IPS-NIHi7 (cell line): ENCODE measurements at regions not wholly inside any gene's neighbourhood (a gene's known extent, or its start where the extent isn't known, plus 50 kb on each side); places are given as distances from the start of the nearest gene placed in this dataset.

Experiments used
- DNase-seq: peaks from one replicate; pipeline ENCODE4 v3.0.0; 2012; ENCODE audit warnings: mixed read lengths; ENCODE audit errors: extremely low spot score

- DNase-seq = no peak
Observed at GRCh38 chr1:82897549-82897948, 1096.8 kb downstream of the ADGRL2 start.

- DNase-seq = no peak
Observed at GRCh38 chr1:82896036-82896435, 1095.3 kb downstream of the ADGRL2 start.

DNA sequence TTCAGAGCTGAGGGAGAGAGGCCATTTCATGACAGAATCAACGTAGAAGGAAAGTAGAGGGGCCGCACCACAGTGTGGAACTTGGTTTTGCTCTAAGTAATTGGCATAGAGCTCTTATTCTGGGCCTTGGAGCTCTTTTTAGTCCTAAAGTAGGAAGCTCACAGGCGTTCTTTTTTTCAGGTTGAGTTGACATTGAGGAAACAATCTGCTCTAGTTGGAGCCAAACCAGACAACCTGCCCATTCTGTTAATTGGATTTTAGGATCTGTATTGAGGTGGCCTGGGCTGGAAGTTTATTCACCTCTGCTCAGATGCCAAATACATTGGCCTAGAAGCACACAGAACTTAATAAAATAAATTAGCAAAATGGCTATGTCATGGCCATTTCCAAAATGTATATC, 1093.9 kb downstream of the ADGRL2 start:
- DNase-seq = no peak

- DNase-seq = no peak
Observed at GRCh38 chr1:82893712-82894470, 1093.2 kb downstream of the ADGRL2 start.

- DNase-seq = no peak
Observed at GRCh38 chr1:82880506-82880905, 1079.8 kb downstream of the ADGRL2 start.

DNA sequence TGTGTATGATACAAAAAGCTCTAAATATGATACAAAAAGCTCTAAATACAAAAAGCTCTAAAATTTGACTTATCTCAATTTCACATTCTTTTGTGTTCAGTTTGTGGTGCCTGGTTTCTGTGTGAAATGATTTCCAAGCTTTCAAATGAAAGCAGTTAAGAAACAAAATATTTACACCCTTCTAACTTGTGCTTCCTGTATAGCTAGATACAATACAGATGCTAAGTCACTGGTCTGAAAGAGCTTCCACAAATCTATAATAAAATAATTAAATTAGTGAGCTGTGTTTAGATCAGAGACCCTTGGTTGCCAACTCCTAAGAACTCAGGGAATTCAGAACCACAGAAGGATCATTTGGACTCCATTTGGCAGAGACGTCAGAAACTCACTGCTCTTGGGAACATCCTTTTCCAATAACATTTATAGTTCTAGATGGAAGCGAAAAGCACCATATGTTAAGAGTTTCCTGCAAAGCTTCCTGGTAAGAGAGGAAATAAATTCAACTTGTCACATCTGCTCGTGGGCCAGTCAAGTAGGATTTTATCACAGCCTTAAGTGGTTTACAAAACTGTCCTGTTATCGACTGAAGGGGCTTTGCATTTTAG, 1079.1 kb downstream of the ADGRL2 start:
- DNase-seq = no peak

DNA sequence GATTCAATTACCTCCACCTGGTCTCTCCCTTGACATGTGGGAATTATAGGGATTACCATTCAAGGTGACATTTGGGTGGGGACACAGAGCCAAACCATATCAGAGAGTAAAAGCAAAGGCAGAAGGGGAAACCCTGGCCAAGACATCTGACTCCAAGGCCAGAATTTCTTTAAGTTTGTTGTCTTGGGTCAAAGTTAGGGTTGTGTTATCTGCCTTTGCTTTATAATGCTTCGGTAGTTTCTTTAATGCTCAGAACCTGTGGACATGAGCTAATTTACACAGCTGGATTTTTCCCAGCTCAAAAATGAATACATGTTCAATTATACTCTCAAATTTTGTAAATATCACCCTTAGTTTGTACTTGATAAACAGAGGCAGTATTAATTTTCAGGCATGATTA, 1074.4 kb downstream of the ADGRL2 start:
- no peak for DNase-seq

DNA sequence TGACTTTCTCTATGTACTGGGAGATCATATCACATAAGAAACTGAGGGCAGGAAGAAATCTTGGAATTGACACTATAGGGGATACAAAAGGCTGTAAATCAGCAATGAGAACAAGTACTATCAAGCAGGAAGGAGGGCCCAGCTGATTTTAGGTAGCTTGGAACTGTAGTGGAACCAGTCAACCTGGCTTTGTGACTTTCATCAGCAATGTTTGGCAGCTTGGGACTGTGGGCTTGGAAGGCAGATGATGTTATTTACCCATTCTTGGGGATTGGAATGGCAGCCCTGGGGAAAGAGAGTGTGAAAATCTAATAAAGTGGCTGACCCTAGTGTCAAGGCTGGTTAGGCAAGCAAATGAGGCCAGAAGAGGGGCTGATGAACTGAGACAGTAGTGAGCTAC, 1073.3 kb downstream of the ADGRL2 start:
- no peak for DNase-seq

DNA sequence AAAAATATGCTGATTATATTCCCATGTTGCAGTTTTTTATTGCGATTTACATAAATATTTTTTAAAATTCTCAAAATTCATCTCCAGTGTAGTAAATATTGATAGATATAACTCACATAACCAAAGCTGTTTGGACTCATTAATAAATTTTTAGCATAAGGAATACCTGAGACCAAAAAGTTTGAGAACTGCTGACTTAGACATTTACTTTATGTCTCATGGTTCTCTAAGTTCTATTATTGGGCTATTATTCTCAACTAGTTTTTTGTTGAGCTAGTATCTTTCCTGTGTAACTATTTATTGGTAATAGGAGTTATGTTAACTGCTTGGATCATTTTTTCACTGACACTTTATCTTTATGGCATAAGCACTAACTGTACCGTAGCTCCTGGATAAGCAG, 1069.6 kb downstream of the ADGRL2 start:
- DNase-seq = no peak

- no peak for DNase-seq
Observed at GRCh38 chr1:82867781-82868180, 1067.0 kb downstream of the ADGRL2 start.

DNA sequence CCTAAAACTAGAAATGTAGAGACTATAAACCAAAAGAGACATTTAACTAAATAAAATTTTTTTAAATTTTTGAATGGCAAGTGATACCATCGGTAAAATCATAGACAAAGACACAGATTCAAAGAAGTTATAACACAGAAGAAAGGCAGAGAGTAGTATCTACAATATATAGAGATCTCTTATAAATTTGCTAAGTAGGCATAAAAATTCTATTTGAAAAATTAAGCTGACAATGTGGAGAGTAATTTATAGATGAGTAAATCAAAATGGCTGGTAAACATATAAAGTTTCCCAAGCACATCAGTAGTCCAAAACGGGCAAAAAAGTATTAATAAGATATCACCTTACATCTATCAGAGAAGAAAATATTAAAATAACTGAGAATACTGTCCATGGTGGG, 1061.0 kb downstream of the ADGRL2 start:
- DNase-seq = no peak

- DNase-seq = no peak
Observed at GRCh38 chr1:82858031-82858430, 1057.3 kb downstream of the ADGRL2 start.

DNA sequence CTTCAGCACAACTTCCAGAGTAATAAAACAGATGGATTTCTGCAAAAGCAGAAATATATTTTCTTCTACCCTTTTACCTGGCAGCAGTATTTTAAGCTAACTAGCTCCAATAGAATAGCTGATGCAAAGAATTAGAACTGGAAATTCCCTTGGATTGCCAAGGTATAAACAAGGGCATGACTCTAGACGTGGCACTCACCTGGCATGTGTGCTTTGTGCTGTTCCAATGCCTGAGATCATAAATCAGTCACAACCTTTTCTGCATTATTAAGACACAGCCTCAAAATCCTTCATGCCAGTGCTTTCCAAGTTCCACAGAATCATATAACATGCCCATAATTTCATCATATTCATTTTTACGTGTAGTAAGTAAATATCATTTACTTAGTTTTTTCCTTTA, 1048.7 kb downstream of the ADGRL2 start:
- no peak for DNase-seq

- no peak for DNase-seq
Observed at GRCh38 chr1:82848043-82848442, 1047.3 kb downstream of the ADGRL2 start.

DNA sequence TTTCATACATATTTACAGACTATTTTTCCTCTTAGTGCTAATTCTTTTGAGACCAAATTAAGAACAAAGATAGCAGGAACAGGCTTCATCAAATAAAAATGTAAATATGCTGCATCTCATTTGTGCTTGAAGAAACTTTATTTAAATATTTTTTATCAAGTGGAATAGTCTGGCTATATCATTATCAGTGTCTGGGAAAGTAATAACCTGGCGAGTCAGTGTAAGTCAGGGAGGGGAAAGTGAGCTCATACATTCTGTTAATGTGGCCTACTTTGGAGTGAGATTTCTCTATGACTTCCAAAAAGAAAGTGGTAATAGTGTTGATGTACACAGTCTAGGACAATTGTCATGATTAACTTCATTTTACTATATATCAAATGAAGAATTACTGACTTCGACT, 1045.1 kb downstream of the ADGRL2 start:
- no peak for DNase-seq

- DNase-seq = no peak
Observed at GRCh38 chr1:82844911-82845827, 1044.4 kb downstream of the ADGRL2 start.

- no peak for DNase-seq
Observed at GRCh38 chr1:82844447-82844846, 1043.7 kb downstream of the ADGRL2 start.

DNA sequence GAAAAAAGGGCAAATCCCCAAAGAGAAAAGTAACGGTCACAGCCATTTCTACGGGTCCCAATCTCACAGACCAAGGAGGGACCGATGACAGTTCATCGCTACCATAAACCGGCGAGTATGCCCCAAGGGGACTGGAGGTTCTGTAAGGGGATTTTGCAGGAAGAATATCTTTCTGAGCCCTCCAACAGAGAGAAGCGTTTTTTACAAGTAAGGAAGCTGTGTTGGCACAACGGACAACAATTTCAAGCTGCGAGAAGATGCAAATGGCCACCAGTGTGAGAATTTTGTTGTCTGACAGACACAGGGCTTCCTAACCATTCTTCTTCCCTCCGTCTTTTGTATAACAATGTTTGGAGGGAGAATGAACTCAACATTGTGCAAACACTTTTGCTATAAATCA, 1043.1 kb downstream of the ADGRL2 start:
- DNase-seq = no peak

- no peak for DNase-seq
Observed at GRCh38 chr1:82840192-82840591, 1039.5 kb downstream of the ADGRL2 start.

DNA sequence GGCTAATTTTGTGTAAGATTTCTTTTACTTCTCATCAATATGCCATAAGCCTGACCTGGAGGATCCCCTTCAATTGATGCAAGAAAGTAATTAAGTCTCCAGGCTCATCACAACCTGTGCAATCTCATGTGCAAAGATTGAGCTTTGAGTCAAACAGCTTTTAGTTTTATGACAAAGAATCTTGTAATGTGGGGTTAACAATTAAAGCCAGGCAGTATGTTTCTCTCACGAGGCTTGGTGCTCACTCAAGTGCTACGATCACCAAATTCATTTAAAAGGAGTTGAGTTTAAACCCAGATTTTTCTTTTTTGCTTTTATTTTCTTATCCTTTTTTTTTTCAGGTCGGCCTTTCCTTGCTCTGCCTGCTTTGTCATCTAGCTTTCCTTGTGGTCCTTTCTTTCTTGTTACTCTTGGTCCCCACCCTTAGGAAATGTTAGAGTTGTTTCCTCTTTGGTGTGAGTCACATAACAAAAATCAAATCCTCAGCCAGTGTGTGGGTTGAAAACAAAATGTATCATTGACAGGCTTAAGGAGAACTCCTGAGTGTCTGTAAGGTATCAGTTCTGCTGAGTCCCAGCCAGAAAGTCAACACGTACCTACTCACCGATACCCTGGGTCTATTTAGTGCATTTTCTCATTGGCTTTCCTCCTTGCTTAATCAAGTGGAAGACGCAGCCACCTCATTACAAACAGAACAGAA, 1037.2 kb downstream of the ADGRL2 start:
- no peak for DNase-seq

- no peak for DNase-seq
Observed at GRCh38 chr1:82836973-82837680, 1036.4 kb downstream of the ADGRL2 start.
